GM18909 (cell line): ENCODE measurements at regions not wholly inside any gene's neighbourhood (a gene's known extent, or its start where the extent isn't known, plus 50 kb on each side); places are given as distances from the start of the nearest gene placed in this dataset.
"Not testable (repeated sequence)": the region's sequence is repeated elsewhere in the genome, so short reads cannot be mapped to it uniquely, and the experiment has no call there.

ENCODE experiments used
- ATAC-seq: cut with Tn5 transposase; IDR thresholded peaks from one replicate; pipeline ENCODE4 v1.9.1; 2021; ENCODE audit warnings: mild to moderate bottlenecking; ENCODE audit not compliant: unreplicated experiment, poor library complexity

- ATAC-seq, result no peak
Observed at GRCh38 chr6:26276841-26277648, 88.0 kb upstream of the BTN3A2 start.

GRCh38 chr6:26278536-26278935, 86.5 kb upstream of the BTN3A2 start:
- no peak for ATAC-seq

GRCh38 chr6:26279371-26279770, 85.6 kb upstream of the BTN3A2 start:
- ATAC-seq, result not testable (repeated sequence)

GRCh38 chr6:26280407-26280806, 84.6 kb upstream of the BTN3A2 start:
- ATAC-seq, result no peak

- no peak for ATAC-seq
Observed at GRCh38 chr6:26284537-26285142, 80.4 kb upstream of the BTN3A2 start.

- ATAC-seq, result peak; percentile 81
Observed at GRCh38 chr6:26285143-26286134, 79.6 kb upstream of the BTN3A2 start.

- ATAC-seq, result peak; percentile 26
Observed at GRCh38 chr6:26286168-26286877, 78.7 kb upstream of the BTN3A2 start.

GRCh38 chr6:26288155-26288554, 76.8 kb upstream of the BTN3A2 start:
- no peak for ATAC-seq

GRCh38 chr6:26290941-26291340, 74.1 kb upstream of the BTN3A2 start:
- ATAC-seq, result no peak

GRCh38 chr6:26292709-26293108, 72.3 kb upstream of the BTN3A2 start:
- ATAC-seq, result no peak

- ATAC-seq, result no peak
Observed at GRCh38 chr6:26294302-26294701, 70.7 kb upstream of the BTN3A2 start.

GRCh38 chr6:26295691-26296555, 69.1 kb upstream of the BTN3A2 start:
- ATAC-seq, result no peak

GRCh38 chr6:26296556-26296856, 68.5 kb upstream of the BTN3A2 start:
- no peak for ATAC-seq

- ATAC-seq, result no peak
Observed at GRCh38 chr6:26296857-26297648, 67.9 kb upstream of the BTN3A2 start.

- ATAC-seq, result no peak
Observed at GRCh38 chr6:26299286-26300042, 65.5 kb upstream of the BTN3A2 start.

GRCh38 chr6:26300043-26300331, 65.0 kb upstream of the BTN3A2 start:
- ATAC-seq, result no peak

- ATAC-seq, result no peak
Observed at GRCh38 chr6:26300359-26300758, 64.6 kb upstream of the BTN3A2 start.

- ATAC-seq, result no peak
Observed at GRCh38 chr6:26300828-26301227, 64.2 kb upstream of the BTN3A2 start.
